Frontal cortex (tissue), 3 donors: ENCODE measurements at regions not wholly inside any gene's neighbourhood (a gene's known extent, or its start where the extent isn't known, plus 50 kb on each side); places are given as distances from the start of the nearest gene placed in this dataset.
"Not testable (repeated sequence)": the region's sequence is repeated elsewhere in the genome, so short reads cannot be mapped to it uniquely, and the experiment has no call there.

Experiments used
- DNase-seq, 2 donors: peaks; one replicate each; pipeline ENCODE4 v3.0.0; 2012; ENCODE audit warnings: low spot score in 2 of 2
- FAIRE-seq: peaks from 2 replicates; lab custom pipeline; 2012; peaks lifted over from hg19 to GRCh38; lab: Jason Lieb, UNC
- donor health status: control.
- donor health status: control.
- donor health status: control.

DNA sequence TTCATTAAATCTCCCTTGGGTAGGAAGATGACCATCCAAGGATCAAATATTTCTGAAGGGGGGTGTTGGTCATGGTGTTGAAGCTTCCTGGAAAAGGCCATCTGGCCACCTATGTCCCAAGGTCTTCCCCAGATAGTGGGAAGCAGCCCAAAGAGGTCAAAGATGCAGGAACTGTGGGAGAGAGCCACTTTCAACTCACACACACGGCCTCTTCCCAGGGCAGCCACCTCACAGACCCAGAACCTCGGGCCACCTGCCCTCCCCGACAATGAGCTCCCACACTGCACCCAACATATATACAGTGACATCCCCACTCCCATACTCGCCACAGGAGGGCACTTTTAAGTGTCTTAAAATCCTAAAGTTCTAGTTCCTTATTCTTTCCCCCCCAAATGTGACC lies 164.5 kb upstream of the ETV3 start:
- no peak for FAIRE-seq
- DNase-seq, result no peak

GRCh38 chr1:157302199-157302497 lies 164.0 kb upstream of the ETV3 start:
- no peak for DNase-seq
- no peak for FAIRE-seq

DNA sequence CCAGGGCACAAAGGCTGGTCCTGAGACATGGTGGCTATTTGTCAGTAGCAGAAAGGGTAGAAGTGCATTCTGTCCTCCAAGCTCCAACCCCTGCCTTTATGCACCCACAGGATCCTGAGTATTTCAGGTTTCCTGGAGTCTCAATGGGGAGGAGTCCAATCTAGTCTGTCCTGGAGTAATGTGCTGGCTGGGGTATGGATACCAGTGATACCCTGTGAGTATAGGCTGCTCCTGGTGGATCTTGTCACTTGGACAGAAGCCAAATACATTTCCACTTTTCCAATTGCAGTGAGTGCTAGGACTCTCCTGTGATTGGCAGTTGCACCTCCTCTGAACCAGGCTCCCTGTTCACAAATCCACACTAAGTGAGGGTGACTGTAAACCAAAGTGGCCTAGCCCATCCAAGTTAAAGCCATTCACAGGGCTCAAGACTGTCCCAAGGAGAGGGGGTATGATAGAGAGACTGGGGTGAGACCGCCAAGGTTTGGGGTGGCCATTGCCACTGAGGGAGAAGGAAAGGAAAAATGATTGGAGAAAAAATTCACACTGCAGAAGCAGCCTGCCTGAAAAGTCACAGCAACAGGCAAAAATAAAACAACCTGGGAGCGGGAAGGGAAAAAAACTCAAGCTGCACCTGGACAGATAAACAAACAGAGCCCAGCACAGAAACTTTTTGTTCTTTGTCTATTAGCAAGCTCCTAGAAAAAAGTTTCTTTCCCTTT lies 163.4 kb upstream of the ETV3 start:
- DNase-seq (no peak), FAIRE-seq (no peak)

- DNase-seq, FAIRE-seq: not testable (repeated sequence)
Measured at GRCh38 chr1:157294387-157295145, 156.4 kb upstream of the ETV3 start.

DNA sequence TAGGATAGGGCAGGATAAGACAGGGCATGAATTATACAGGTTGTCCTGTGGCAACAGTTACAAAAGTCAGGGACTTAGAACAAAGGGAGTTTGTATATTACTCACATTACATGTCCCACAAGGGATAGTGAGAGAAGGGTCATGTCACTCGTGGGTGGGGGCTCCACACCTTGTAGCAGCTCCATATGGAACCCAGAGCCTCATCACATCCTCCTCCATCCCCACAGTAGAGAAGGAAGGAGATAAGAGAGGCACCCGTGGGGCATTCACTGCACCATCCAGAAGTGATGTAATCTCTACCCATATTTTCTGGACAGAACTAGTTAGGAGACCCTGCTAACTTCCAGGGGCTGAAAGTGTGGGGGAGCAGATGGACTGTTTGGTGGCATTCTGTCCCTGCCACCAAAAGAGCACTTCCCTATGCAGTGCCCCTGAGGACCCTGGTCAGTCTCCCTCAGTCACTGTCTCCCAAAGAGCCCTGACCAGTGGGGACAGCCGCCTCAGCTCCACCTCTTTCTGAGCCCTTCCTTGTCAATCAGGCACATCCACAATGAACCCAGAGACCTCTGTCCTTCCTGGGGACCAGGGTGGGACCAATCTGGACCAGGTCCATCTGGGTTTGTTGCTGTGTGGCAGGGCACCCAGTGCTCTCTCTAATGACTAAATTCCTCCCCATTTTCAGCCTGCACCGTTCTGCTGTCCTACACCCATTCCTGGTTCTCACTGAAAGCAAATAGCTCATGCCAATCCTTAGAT lies 154.8 kb upstream of the ETV3 start:
- no peak for FAIRE-seq
- DNase-seq, result no peak

GRCh38 chr1:157292302-157292701 lies 154.1 kb upstream of the ETV3 start:
- DNase-seq (no peak), FAIRE-seq (no peak)

DNA sequence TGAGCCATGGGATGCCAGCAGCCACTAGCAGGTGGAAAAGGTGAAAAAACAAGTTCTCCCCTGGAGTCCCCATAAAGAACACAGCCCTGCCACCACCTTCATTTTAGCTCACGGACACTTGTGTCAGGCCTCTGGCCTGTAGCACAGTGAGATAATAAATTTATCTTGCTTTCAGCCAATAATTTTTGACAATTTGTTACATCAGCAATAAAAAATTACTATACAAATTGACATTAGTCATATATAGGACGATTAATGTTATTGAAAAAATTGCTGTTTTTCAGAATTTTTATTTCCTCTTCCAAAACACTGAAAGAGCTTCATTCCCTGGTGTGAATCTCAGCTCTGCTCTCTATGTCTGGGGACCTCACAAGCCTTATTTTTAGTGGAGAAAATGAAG lies 152.9 kb upstream of the ETV3 start:
- FAIRE-seq, result no peak

GRCh38 chr1:157289424-157290105 lies 151.4 kb upstream of the ETV3 start:
- DNase-seq, result no peak
- no peak for FAIRE-seq

More for the DNA sequence above, 152.9 kb upstream of the ETV3 start:
- DNase-seq, result no peak

DNA sequence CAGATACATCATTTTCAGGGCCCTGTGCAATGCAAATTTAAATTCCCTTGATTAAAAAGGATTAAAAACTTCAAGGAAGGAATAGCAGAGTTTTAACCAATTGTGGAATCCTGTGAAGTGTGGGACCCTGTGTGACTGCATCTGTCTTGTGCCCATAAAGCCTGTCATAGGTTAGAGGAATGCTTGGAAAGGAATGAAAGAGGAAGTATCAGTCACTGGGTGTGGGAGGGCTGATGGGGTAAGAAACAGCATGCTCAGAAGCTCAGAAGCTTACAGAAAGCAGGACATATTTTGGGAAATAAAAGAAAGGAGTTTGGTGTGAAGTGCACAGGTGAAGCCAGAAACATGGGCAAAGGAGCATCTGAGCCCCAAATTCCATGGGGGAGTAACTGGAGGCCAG lies 150.8 kb upstream of the ETV3 start:
- no peak for FAIRE-seq
- DNase-seq, result no peak

GRCh38 chr1:157288492-157288891 lies 150.3 kb upstream of the ETV3 start:
- no peak for FAIRE-seq
- DNase-seq, result no peak

DNA sequence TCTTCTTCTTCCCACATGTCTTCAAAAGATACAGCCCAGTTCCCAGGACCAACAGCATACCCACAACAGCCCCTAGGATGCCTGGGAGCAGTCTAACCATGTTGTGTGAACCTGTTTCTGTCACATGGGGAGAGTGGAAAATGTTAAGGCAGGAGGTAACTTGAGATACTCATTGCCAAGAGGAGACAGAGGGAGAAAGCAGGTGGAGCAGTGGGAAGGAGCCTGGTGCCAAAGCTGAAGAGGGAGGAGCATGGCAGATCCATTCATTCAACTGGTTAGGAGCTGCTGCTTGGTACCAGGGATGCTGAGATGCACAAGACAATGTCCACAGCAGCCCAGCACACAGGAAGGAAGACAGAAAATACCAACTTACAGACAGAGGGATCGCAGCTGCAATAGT lies 149.8 kb upstream of the ETV3 start:
- no peak for FAIRE-seq
- DNase-seq, result no peak

- FAIRE-seq (no peak), DNase-seq (no peak)
Measured at GRCh38 chr1:157287462-157287861, 149.3 kb upstream of the ETV3 start.

DNA sequence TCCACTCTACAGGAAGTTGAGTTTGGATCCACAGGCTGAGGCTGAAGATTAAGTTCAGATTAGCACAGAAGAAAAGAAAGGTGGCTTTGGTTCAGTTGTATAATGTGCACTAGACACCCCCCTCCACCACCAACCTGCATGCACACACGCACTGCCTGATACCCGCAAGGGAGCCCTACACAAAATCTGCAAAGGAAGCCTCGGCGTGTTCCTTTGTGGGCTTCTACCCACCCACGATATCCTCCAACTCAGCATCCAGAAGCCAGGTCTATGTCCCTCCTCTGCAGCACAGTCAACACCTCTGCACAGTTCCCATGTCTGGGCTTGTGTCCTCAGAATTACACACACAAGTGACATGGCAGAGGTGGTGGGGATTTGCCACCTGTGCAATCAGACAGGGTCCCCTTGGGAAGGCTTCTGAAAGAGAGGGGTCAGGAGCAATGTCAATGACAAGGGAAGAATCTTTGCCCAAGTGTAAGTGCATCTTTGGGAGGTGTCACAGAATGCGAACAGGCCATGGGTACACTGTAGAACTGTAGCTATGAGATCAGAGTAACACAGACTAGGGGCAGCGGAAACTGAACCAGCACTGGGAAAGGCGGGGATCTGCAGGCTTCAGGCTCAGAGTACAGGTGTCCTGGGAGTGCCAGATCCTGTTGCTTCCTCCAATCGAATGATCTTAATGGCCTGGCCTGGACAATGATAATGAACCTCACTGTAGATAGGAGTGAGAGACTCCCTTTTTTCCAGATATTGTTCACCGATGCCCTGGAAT lies 148.6 kb upstream of the ETV3 start:
- DNase-seq (no peak), FAIRE-seq (no peak)

GRCh38 chr1:157286096-157286495 lies 147.9 kb upstream of the ETV3 start:
- FAIRE-seq, result no peak
- no peak for DNase-seq

DNA sequence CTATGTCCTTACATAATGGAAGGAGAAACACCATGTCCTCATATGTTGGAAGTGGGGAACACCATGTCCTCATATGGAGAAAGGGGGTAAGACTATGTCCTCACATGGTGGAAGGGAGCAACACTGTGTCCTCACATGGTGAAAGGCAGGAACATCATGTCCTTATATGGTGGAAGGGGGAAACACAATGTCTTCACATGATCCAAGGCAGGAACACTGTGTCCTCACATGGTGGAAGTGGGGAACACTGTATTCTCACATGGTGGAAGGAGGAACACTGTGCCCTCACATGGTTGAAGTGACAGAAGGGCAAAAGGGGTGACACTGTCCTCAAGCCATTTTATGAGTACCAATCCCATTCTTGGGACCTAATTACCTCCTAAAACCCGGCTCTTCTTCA lies 146.3 kb upstream of the ETV3 start:
- DNase-seq (no peak), FAIRE-seq (no peak)

DNA sequence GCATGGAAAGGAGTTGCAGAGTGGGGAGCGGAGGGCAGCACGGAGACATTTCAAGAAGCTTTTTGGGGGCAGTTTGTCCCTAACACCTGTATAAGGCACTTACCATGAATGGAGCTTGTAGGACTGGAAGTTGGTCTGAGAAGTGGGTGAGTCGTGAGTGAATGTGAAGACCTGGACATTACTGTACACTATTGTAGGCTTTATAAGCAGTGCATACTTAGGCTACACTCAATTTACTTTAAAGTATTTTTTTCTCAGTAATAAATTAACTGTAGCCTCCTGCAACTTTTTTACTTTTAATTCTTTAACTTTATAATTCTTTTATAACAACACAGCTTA lies 141.6 kb upstream of the ETV3 start:
- FAIRE-seq (no peak), DNase-seq (no peak)

DNA sequence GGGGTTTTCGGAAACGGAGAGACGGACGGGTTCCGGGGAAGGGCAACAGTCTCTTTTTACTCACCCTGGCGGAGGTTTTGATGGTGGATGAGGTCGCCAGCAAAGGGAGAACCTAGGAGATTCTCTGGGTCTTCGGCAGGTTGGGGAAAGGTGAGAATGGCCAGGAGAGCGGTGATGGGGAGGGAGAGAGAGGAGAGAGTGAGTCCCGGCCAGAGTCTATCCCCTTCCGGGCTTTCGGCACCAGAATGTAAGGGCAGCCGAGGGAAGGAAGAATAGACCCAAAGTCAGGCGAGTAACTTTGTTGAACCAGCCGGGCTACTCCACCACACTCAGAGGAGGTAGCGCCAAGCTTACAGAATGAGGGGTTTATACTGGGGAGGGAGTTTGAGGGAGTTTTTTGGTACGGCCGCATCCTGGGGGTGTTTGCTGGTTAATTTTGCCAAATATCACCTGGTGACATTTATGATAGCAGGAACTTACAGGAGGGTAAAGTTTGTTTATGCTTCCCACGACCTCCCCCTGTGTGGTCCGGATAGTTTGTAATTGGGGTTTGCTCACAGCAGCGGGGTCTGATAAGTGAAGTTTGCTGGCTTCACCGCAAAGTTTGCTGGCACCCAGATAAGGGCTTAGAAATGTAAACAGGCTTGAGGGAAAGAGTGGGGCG lies 141.1 kb upstream of the ETV3 start:
- DNase-seq, result no peak
- no peak for FAIRE-seq

- no peak for DNase-seq
- FAIRE-seq, result no peak
Measured at GRCh38 chr1:157278383-157279137, 140.4 kb upstream of the ETV3 start.

- no peak for FAIRE-seq
- no peak for DNase-seq
Measured at GRCh38 chr1:157277913-157278312, 139.7 kb upstream of the ETV3 start.
